ENCODE measurements at regions not wholly inside any gene's neighbourhood (a gene's known extent, or its start where the extent isn't known, plus 50 kb on each side); places are given as distances from the start of the nearest gene placed in this dataset.

DNA sequence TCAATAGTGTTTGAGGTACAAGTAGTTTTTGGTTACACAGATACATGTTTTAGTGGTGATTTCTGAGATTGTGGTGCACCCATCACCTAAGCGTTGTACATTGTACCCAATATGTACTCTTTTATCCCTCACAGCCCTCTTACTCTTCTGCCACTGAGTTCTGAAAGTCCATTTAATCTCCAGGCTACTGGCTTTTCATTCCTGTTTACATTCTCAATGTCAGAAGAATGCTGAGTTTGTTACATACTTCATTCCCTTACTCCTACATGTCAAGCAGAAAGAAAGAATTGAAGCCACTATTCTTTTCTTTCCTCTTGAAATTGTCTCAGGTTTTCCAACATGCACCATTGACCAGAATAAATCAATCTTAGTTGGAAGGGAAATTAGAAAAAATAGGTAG is 1565.9 kb downstream of the PLA2G4A start:
- TF ChIP-seq, protein P1, sequence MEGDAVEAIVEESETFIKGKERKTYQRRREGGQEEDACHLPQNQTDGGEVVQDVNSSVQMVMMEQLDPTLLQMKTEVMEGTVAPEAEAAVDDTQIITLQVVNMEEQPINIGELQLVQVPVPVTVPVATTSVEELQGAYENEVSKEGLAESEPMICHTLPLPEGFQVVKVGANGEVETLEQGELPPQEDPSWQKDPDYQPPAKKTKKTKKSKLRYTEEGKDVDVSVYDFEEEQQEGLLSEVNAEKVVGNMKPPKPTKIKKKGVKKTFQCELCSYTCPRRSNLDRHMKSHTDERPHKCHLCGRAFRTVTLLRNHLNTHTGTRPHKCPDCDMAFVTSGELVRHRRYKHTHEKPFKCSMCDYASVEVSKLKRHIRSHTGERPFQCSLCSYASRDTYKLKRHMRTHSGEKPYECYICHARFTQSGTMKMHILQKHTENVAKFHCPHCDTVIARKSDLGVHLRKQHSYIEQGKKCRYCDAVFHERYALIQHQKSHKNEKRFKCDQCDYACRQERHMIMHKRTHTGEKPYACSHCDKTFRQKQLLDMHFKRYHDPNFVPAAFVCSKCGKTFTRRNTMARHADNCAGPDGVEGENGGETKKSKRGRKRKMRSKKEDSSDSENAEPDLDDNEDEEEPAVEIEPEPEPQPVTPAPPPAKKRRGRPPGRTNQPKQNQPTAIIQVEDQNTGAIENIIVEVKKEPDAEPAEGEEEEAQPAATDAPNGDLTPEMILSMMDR (IDR thresholded peaks at IDR 0.05; ENCODE audit: low read length), result no peak
- no peak for TF ChIP-seq EZH2 (IDR thresholded peaks at IDR 0.05; ENCODE audit: borderline replicate concordance, low read length)
